HG03159 (cell line): ENCODE measurements at regions not wholly inside any gene's neighbourhood (a gene's known extent, or its start where the extent isn't known, plus 50 kb on each side); places are given as distances from the start of the nearest gene placed in this dataset.
"Not testable (repeated sequence)": the region's sequence is repeated elsewhere in the genome, so short reads cannot be mapped to it uniquely, and the experiment has no call there.

ENCODE experiments used
- ATAC-seq: cut with Tn5 transposase; IDR thresholded peaks from one replicate; pipeline ENCODE4 v1.9.1; 2021; ENCODE audit warnings: mild to moderate bottlenecking, moderate library complexity; ENCODE audit not compliant: unreplicated experiment

DNA sequence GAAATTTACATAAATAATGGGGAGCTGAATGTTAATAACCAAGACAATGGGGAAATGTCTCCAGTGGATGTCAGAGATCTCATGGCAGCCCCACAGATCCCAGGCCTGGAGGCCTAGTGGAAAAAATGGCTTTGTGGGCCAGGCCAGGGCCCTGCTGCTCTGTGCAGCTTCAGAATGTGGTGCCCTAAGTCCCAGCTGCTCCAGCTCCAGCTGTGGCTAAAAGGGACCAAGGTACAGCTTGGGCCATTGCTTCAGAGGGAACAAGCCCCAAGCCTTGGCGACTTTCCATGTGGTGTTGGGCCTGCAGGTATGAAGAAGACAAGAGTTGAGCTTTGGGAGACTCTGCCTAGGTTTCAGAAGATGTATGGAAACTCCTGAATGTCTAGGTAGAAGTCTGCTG, 658.2 kb downstream of the NUP35 start:
- ATAC-seq = no peak

DNA sequence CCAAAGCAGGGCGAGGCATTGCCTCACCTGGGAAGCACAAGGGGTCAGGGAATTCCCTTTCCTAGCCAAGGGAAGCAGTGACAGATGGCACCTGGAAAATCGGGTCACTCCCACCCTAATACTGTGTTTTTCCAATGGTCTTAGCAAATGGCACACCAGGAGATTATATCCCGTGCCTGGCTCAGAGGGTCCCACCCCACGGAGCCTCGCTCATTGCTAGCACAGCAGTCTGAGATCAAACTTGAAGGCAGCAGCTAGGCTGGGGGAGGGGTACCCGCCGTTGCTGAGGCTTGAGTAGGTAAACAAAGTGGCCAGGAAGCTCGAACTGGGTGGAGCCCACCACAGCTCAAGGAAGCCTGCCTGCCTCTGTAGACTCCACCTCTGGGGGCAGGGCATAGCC, 664.6 kb downstream of the NUP35 start:
- ATAC-seq = not testable (repeated sequence)

DNA sequence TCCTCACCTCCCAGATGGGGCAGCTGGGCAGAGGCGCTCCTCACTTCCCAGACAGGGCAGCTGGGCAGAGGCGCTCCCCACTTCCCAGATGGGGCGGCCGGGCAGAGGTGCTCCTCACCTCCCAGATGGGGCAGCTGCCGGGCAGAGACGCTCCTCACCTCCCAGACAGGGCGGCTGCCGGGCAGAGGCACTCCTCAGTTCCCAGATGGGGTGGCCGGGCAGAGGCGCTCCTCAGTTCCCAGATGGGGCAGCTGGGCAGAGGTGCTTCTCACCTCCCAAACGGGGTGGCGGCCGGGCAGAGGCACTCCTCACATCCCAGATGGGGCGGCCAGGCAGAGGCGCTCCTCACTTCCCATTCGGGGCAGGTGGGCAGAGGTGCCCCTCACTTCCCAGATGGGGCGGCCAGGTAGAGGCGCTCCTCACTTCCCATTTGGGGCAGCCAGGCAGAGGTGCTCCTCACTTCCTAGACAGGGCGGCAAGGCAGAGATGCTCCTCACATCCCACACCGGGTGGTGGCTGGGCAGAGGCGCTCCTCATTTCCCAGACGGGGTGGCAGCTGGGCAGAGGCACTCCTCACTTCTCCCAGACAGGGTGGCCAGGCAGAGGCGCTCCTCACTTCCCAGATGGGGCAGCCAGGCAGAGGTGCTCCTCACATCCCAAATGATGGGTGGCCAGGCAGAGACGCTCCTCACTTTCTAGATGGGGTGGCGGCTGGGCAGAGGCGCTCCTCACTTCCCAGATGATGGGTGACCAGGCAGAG, 668.1 kb downstream of the NUP35 start:
- ATAC-seq = not testable (repeated sequence)

DNA sequence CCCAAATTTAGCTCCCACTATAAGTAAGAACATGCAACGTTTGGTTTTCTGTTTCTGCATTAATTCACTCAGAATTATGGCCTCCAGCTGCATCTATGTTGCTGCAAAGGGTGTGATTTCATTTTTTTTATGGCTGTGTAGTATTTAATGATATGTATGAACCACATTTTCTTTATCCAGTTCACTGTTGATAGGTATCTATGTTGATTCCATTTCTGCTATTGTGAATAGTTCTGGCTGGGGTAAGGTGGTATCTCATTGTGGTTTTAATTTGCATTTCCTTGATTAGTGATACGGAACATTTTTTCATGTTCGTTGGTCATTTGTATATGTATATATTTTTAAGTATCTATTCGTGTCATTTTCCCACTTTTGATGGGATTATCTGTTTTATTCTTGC, 674.3 kb downstream of the NUP35 start:
- ATAC-seq = no peak

DNA sequence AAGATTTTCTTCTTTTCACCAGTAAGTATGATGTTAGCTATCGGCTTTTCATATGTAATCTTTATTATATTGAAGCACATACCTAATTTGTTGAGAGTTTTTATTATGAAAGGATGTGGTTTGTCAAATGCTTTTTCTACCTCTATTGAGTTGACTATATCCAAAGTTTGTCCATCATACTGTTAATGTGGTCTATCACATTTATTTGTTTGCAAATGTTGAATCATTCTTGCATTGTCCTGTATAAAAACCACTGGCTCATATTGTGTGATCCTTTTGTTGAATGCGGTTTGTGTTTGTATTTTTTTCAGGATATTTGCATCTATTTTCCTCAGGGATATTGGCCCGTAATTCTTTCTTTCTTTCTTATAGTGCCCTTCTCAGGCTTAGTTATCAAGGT, 675.5 kb downstream of the NUP35 start:
- no peak for ATAC-seq

DNA sequence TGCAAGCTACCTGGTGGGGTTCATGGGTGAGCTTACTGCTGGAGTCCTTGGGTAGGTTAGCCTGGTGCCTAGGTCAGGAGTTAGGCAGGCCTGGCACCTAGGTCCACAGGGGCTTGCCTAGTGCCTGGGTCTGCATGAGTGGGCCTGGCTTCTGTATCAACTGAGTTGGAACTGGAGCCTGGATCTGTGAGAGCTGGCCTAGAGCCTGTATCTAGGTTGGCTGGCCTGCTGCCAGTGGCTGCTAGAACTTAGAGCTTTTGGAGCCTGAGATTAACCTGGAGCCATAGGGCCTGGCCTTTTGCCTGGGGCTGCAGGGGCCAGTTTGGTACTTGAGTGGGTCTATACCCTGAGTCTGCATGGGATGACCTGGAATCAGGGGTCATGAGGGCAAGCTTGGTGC, 679.4 kb downstream of the NUP35 start:
- no peak for ATAC-seq

DNA sequence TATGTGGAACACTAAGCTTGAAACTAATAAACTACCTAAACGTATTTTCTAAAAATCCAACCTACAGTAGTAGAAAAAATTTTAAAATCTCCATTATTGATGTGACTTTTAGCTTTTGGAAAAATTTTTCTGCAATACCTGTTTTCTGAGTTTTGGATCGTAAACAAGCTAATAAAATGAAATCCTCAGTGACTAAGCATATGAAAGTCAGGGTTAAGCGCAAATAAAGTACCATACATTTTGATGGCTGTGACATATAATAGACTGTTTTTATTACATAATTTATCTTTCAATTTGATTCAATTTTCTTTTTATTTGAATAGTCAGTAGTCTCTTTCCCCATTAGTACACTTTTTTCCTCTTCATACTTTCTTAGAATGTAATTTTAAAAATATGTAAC, 683.6 kb downstream of the NUP35 start:
- no peak for ATAC-seq

DNA sequence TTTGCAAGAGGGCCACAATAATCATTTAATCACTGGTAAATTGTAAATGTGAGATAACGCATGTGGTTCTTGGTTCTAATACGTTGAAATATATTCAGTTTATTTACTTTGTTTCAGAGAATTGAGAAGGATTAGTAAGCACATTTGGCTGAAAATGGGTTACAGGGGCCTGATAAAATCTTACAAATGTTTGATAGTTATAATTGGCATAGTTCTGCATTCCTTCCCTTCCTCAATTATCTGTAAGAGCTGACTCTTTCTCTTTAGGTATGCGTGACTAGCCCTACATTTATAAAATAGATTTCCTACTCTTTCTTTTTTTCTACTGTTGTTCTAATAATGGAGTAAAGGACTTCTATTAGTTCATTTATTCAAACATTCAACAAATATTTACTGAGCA, 685.2 kb downstream of the NUP35 start:
- ATAC-seq = no peak

DNA sequence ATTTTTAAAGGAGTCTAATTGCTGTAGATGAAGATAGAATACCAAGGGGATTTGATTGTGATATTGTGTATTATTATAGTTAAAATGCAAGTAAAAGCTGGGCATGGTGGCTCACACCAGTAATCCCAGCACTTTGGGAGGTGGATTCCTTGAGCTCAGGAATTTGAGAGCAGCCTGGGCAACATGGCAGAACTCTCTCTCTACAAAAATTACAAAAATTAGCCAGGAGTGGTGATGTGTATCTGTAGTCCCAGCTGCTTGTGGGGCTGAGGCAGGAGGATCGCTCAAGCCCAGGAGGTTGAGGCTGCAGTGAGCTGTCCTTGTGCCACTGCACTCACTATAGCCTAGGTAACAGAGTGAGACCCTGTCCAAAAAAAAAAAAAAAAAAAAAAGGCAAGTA, 687.0 kb downstream of the NUP35 start:
- ATAC-seq = no peak

DNA sequence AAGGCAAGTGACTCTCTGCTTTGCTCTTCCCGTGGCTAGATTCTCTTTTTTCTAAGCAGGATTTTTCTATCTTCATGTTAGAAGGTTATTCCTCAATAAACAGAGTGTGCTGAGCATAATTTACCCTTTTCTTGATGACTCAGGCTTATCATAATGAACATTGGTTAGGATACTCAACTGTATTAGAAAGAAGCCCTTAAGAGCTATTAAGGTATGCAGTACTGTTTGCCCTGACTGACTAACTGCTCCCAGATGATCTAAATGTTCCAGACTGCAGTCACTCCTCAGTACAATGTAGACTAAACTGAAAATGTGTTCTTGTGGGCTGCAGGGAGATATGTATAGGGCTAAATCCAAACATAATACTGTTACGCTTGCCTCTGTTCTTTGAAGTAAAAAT, 687.8 kb downstream of the NUP35 start:
- no peak for ATAC-seq

DNA sequence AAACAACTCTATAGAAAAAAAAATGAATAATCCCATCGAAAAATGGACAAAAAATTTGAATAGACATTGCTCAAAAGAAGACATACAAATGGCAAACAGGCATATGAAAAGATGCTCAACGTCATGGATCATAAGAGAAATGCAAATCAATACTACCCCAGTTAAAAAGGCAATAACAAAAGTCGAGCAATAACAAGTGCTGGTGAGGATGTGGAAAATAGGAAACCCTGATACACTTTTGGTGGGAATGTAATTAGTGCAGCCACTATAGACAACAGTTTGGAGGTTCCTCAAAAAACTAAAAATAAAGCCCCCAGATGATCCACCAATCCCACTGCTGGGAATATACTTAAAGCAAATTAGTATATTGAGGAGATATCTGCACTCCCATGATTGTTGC, 701.5 kb downstream of the NUP35 start:
- ATAC-seq = no peak

DNA sequence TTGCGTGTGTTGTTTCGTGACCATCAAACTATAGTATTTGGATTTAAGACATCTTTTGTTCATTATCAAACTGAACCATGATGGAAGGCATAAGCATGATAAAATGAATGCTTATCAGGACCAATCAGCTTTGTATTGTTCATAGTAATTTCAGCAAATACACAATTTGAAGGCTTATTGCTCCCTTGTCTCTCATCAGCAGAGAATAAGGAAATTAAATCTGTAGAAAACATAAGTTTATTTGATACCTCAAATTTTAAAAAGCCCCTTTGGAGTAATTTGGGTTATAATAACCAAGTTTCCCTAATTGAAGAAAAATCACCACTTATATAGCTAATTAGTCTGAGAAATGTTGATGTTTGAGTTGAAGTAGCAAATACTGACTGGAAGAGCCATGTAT, 705.7 kb downstream of the NUP35 start:
- no peak for ATAC-seq

DNA sequence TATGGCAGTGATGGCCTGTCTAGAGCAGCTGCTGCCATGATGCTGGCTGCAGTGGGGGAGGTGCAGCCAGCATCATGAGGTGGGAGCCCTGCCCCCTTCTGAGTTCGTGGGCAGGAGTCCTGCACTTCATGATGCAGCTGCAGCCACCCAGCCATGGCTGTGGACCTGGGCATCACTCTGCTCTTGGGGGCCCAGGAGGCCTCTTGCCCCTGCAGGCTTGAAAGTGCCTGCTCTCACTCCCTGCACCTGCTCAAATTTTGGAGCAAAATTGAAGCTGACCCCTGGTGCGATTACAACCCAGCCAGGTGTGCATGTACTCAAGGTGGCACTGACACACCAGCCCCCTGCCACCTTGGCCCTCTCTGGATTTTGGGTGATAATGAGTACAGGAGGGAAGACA, 712.9 kb downstream of the NUP35 start:
- ATAC-seq = no peak

DNA sequence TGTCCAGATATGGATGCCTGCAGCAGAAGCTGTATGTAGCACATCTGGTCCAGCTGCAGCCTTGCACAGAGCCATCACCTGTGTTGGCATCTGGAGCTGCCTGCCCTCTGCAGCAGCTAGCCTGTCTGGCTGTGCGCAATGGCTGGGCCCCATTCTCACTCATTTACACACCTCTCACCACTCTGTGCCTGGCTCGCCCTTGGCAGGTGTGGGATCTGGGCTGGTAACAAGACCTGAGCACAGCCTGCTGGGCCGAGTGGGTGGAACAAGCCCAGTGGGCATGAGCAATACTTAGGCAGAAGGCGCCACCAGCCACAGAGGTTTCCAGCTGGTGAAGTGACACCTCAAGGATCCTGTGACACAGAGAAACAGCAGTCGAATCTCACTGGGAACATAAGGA, 714.1 kb downstream of the NUP35 start:
- ATAC-seq = no peak

DNA sequence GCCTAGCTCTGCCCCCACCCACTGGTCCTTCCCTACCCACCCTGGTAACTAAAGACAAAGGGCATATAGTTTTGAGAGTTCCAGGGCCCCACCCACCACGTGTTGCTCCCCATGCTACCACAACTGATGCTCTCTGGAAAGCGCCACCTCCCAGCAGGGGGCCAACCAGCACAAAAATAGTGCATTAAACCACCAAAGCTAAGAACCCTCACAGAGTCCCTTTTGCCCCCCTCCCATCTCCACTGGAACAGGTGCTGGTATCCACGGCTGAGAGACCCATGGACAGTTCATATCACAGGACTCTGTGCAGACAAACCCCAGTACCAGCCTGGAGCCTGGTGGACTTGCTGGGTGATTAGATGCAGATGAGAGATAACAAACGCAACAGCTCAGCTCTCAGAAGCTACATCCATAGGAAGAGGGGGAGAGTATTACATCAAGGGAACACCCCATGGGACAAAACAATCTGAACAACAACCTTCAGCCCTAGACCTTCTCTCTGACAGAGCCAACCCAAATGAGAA, 715.9 kb downstream of the NUP35 start:
- no peak for ATAC-seq

DNA sequence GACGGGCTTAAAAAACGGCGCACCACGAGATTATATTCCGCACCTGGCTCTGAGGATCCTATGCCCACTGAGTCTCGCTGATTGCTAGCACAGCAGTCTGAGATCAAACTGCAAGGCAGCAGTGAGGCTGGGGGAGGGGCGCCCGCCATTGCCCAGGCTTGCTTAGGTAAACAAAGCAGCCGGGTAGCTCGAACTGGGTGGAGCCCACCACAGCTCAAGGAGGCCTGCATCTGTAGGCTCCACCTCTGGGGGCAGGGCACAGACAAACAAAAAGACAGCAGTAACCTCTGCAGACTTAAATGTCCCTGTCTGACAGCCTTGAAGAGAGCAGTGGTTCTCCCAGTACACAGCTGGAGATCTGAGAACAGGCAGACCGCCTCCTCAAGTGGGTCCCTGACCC, 725.6 kb downstream of the NUP35 start:
- ATAC-seq = not testable (repeated sequence)

DNA sequence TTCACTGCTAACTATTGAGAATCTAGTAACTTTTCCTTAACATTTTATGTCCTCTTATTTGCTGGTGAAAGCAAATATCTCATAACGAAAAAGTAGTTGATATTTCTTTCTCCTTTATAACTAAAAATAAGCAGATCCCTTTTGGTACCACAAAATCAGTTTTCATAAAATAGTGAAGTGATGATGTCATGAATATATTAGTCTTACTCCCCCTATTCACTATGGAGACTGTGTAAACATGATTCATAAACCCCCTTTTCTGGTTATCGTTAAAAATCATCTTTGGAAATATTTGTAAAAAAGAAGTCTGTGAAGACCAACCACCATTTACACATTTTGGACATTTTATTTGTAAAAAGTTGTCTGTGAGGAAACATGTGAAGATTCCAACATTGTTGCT, 734.9 kb downstream of the NUP35 start:
- ATAC-seq = no peak

DNA sequence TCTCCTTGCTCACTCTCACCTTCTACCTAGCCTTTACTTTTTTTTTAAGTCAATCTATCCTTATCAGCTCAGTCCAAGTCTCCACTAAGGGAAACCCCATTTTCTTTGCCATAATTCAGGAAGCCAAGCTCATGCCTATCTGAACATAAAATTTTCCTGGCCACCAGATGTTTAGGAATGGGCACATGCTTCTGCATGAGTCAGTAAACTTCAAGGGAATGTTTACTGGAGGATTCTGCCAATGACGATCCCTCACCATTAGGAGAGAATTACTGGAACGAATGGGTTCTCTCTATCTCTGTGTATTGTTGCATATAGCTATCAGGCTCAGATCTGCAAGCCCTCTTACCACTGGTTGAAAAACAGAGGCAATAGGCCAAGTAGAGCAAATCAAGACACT, 731.7 kb upstream of the ZNF804A start:
- no peak for ATAC-seq

DNA sequence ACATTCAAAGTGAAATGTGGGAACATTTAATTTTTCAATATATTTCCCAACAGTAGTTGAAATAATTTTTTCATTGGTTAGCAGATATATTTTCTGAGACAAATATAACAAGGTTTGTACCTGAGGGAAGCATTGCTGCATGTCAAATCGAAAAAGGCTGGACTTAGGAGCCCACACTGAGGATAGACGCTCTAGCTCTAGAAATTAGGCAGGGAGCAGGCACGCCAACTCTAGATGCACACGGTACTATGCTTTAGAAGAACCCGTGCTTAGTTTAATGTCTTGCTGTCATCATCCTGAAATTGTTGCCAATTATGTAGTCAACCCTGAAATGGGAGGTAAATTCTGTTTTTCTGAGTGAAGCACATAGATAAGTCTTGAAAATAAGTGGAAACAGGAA, 731.1 kb upstream of the ZNF804A start:
- ATAC-seq = no peak

DNA sequence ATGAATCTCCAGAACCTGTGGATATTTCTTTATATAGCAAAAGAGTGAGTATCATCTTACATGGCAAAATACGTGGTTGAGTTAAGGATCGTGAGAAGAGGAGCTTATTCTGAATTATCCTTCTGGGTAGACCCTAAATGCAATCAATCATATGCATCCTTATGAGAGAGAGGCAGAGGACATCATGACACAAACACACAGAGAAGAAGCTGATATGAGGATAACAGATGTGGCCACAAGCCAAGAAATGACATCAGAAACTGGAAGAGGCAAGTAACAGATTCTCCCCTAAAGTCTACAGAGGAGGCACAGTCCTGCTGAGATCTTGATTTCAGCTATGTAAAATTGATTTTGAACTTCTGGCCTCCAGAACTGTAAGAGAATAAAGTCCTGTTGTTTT, 730.2 kb upstream of the ZNF804A start:
- no peak for ATAC-seq

DNA sequence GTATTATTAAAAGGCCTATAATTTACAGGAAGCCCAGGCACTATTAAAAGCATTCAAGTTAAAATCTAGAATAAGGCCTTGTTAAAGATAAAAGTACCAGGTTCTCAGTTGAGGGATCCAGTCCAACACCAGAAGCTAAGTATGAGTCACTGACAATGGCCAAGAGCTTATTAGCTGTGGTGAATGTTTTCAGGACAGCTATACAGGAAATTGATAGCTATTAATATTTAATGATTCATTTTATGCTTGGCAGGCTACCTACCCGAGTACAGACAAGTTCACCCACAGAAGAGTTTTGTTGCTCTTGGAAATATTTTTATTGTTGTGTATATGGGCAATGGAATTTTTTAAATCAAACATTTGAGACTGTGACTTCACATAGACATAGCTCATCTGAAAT, 729.6 kb upstream of the ZNF804A start:
- ATAC-seq = peak; percentile 68

DNA sequence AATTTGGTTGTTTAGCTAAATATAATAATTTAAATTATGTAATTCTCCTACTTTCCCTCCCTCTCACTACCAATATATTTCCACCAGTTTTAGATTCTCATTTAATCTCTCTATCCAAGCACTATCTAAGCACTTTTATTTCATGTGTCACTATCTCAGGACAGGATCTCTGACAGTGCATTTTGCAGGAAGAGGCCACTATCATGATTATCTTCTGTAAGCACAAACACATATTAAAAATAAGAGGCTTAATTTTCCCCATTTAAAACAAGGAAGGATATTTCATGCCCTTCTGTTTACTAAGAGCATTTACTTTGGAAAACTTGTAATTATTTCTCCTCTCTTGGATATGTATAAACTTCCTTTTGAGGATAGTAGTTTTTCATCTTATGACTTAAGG, 726.2 kb upstream of the ZNF804A start:
- ATAC-seq = no peak

DNA sequence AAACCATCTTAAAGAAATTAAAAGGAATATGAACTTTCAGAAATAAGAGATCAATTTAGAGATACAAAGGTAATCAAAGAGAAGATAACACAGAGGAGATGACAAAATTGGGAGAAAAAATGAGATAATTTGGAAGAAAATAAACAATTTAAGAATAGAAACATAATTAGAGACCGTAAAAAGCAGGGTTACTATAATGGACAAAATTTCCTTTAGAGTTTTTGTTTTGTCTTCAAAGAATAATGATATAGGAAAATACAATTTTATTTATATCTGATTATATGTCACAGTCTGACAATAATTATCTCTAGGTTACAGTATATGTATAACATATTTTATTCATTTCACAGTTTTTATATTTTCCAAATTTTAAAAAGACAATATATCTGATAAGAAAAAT, 716.4 kb upstream of the ZNF804A start:
- ATAC-seq = no peak
